NCI-H82 (cell line): ENCODE measurements at regions not wholly inside any gene's neighbourhood (a gene's known extent, or its start where the extent isn't known, plus 50 kb on each side); places are given as distances from the start of the nearest gene placed in this dataset.
"Not testable (repeated sequence)": the region's sequence is repeated elsewhere in the genome, so short reads cannot be mapped to it uniquely, and the experiment has no call there.

Source experiments
- DNase-seq: peaks from one replicate; lab custom pipeline; 2025; lab: John Stamatoyannopoulos, UW

DNA sequence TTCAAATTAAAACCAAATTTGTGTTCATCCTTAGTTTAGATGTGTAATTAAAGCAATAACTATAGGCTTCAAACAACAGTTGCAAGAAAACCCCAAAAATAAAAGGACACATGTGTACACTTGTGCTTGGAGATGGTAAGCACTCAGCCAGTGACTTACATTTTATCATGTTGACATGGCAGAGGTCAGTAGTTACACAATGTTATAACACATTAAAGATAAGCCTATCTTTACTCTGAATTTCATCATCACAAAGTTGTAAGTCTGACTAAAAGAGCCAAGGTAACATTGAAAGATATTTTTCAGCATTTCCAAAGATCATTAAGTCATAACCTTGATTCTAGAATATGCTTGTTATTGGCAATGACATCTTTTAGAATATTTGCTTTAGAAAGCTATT is 98.5 kb upstream of the PNPLA4 start:
- DNase-seq = no peak

DNA sequence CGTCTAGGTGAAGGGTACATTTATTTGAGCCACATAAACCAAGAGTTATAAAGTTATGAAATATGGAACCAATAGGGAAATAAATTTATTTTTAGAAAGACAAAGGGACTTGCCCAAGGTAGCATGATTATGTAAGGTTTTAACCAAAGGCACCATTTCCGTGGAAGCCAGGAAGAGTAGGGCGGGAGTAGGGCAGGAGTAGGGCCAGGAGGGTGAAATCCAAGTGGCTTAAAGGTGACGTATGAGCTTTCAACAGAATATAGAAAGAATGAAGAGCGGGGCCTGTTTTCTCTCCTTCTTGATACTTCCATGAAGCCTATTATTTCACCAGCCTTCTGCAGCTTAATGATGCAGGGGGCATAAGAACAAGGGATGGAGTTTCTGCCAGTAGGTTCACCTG is 91.7 kb upstream of the PNPLA4 start:
- DNase-seq = no peak

DNA sequence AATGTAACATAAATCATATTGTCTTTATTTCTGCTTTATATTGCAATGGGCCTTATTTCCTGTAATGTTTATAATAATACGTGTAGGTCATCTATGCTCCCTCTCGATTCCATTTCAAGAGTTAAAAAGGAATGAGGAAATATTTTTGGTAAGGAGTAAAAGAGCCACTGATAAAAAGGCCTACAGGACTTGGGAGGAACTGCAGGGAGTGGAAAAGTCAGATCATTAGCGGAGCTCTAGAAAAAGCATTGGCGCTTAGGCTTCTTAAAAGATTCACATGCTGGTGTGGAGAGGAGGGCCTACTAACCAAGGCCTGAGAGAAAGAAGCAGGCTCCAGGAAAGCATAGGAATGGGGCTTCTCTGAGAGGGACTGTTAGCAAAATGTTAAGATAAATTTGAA is 82.9 kb upstream of the PNPLA4 start:
- peak; percentile 1 for DNase-seq

DNA sequence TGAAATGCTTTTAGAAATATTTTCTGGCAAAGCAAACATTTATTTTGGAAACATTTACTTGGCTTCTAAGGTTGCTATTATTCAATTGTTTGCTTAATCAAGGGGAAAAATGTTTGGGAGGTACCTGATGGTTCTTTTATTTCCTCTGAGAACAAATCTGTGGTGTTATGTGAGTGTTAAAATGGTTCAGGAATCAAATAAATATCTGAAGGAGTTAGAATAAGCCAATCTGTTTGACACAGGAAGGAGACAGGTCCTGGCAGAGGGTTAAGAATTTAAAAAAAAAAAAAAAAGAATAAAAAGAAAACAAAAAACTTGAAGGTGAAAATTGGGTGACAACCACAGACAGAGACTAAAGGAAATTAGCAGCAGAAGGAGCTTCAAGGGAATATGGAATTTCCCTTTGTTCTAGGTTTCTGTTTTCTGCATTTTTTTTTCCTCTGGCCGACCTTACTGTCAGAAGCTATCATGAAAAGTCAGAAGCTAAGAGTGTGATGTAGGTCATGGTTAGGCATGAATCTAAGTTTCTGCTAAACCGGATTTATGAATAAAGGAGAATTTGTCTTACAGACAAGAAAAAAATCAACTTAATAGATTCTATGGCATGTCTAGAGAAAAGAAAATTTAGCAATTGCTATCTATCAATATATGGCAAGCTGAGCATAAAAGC is 78.6 kb upstream of the PNPLA4 start:
- DNase-seq = no peak

DNA sequence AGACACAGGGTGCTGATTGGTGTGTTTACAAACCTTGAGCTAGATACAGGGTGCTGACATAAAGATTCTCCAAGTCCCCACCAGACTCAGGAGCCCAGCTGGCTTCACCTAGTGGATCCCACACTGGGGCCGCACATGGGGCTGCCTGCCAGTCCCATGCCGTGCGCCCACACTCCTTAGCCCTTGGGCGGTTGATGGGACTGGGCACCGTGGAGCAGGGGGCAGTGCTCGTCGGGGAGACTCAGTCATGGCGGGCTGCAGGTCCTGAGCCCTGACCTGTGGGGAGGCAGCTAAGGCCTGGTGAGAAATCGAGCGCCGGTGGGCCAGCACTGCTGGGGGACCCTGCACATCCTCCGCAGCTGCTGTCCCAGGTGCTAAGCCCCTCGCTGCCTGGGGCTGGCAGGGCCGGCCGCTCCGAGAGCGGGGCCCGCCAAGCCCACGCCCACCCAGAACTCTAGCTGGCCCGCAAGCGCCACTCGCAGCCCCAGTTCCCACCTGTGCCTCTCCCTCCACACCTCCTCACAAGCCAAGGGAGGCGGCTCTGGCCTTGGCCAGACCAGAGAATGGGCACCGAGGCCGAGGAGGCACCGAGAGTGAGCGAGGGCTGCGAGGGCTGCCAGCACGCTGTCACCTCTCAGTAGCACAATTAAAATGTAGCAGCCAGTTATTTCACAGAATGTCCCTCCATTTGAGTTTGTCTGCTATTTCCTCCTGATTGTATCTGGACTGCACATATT is 76.1 kb upstream of the PNPLA4 start:
- no peak for DNase-seq

DNA sequence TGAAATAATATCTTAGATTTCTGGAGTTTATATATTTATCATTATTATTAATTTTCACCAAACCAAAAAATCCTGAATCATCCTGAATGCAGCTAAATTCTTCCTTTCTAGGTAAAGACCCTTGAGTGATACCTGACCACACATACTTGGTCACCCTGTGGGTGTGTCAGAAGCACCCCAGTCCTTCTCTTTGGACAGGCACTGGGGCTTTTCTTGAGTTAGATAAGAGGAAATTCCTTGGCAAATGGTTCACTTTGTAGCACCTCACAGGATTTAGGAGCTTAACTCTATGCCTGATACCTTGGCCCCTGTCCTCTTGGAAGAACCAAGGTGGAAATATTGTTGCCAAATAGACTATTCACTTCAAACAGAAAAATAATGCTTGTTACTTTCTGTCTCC is 69.6 kb upstream of the PNPLA4 start:
- no peak for DNase-seq

DNA sequence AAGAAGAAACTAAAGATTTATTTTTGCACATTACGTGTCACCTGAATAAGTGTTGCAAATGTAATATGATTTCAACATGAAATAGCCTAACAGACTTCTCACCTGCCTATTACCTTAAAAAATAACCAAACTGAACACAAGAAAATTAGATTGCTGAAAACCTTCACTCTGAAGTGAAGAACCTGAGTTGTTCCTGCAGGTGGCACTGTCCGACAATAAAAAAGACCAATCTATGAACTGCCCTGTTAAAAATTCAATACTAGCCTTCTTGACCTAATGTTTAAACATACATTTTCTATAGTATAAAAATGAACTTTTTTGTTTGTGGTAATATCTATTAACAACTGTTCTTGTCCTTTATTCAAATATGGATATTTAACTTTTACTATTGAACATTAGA is 69.2 kb upstream of the PNPLA4 start:
- DNase-seq = peak; percentile 65

DNA sequence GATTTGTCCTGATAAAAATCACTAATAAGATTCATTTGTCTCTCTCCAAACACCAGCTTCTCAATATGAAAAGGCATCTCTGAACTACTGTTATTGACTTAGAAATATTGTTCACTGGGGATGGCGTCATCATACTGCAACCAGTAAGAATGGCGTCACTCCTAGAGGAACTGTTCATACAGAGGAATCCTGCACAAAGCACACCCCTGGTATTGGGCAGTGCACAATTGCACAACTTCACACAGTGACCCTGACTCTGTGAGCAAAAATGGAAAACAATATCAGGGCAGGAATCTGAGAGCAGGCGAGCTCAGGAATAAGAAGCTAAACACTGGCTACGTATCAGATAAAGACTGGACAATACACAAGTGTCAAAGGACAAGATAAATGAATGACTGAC is 66.7 kb upstream of the PNPLA4 start:
- DNase-seq = no peak

DNA sequence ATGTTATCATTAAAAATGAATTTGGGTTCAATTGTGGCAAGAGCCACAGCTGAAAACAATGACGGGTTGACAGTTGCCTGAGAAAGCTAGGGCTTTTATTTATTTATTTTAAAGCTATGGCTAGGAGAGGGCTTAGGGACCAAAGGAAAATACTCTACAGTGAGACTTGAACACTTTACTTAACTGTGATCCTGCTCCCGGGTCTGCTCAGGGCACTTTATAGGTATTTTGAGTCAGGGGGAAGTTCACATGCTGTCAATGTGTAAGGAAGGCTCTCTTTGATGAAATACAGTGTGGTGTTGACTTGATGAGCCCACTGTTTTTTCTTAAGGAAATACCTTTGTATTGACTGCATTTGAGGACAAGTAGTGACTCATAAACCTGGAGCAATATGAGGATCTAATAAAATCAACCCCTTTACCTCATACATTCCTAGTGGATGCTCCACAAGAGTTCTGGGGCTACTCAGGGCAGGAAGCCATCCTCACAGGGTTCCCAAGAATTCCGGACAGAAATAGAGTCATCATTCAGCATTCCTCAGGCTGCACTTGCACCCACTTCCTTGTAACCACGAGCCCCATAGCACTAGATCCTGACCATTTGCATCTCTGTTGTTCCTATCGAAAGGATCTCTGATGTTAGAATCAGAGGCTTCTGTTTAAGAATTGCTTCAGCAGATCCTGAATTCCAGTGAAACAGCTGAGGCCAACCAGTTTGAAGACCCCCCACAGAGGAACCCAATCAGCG is 61.0 kb upstream of the PNPLA4 start:
- not testable (repeated sequence) for DNase-seq

DNA sequence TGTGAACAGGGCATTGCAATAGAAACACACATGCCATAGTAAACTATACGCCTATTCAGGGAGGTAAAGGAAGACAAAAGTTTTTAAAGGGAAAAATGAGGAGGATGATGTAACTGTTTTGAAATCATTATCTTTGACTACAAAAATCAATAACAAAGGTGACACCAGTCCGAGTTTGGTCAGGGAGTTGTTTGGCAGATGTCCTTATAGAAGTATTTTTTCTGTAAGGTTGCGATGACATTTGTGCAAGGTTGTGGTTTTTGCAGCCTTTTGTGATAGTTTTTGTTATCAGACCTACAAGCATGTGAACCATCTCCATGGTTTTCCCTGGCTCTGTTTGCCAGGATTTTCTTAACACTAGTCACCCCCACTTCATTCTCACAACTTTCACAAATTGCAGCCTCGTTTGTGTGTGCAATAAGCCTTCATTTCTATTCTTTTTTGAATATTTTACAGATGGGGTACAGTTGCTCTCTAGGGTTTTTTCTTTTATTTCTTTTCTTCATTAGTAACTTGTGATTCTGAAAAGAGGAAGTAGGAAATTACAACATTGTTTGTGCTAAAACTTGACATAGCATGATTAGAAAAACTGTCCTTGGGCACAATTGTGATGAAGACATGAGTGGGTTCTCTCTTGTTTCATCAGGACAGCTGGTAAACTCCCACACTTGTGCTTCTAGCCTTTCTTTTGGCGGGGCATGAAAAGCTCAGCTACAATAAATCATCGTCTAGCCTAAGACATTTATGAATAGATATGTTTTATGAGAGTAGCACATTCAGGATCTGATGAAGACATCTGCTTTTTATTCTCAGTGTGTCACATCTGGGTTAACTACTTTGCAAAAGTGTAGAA is 60.2 kb upstream of the PNPLA4 start:
- DNase-seq = no peak

DNA sequence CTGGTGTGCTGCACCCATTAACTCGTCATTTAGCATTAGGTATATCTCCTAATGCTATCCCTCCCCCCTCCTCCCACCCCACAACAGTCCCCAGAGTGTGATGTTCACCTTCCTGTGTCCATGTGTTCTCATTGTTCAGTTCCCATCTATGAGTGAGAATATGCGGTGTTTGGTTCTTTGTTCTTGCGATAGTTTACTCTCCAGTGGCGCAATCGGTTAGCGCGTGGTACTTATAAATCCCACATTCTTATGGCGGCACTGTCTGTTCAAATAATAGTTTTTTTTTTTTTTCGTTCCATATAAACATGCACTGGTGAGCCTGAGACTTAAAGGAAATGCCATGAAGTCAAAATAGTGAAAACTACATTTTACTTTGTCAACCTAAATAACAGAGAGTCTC is 59.5 kb upstream of the PNPLA4 start:
- not testable (repeated sequence) for DNase-seq

DNA sequence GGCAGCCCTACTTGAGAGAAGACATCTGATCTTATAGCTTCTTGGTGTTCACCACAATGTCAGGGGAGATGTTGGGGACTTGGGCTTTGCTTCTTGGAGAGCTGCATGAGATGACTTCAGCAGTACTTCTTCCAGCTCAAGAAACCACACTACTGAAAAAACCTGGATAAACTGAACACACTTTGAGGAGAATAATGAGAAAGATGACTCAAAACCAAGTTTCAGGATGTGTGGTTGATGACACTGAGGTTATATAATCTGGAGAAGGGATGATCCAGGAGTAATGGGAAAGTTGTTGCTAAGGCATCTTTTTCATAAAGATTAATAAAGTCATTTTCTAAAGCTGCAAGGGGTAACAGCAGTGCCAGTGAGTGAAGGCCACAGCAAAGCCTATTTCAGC is 58.4 kb upstream of the PNPLA4 start:
- DNase-seq = no peak

DNA sequence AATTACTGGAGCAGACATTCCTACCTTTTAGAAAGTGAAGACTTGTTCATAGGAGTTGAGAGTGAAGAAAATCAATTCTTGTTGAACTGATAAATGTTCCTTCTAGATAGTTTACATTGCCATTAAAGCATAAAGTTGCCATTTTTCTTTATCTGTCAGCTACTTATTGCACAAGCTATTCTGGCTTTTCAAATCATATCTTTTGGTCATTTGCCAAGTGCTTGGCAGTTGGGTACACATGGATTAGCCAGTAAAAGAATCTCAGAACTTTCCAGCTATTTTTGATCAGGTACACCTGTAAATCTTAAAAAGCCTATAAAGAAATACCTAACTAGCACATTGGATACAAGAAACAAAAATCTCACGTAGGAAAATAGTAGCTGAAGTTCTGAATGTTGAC is 56.4 kb upstream of the PNPLA4 start:
- no peak for DNase-seq
